ENCODE measurements at regions not wholly inside any gene's neighbourhood (a gene's known extent, or its start where the extent isn't known, plus 50 kb on each side); places are given as distances from the start of the nearest gene placed in this dataset.
"Not testable (repeated sequence)": the region's sequence is repeated elsewhere in the genome, so short reads cannot be mapped to it uniquely, and the experiment has no call there.

- ATAC-seq; H3K36me3 Mint-ChIP-seq; CTCF ChIA-PET; H3K9me3 Mint-ChIP-seq; H3K27me3 ChIP-seq (ENCODE audit: control insufficient read depth in 2 of 2, insufficient read depth in 2 of 2, low read length in 2 of 2); intact Hi-C loops (cut with micrococcal nuclease); DNase-seq; H3K27ac Mint-ChIP-seq; H3K9me3 ChIP-seq (ENCODE audit: control insufficient read depth in 2 of 3, low read length in 3 of 3); H3K27ac ChIP-seq (ENCODE audit: low read depth, low read length); H3K4me3 ChIP-seq (ENCODE audit: low read length); H3K36me3 ChIP-seq (ENCODE audit: control insufficient read depth in 2 of 3, insufficient read depth in 3 of 3, low read length in 3 of 3); POLR2A ChIA-PET; H3K27me3 Mint-ChIP-seq; H3K4me1 Mint-ChIP-seq; H3K4me3 Mint-ChIP-seq; H3K4me1 ChIP-seq (ENCODE audit: control insufficient read depth in 2 of 2, insufficient read depth in 2 of 2, low read length in 2 of 2): not testable (repeated sequence)
These were observed 844.6 kb downstream of the TTLL7 start for GRCh38 chr1:83154306-83154705.

GRCh38 chr1:83151167-83151898, 847.6 kb downstream of the TTLL7 start:
- H3K4me1 Mint-ChIP-seq; intact Hi-C loops (cut with micrococcal nuclease); CTCF ChIA-PET; H3K4me1 ChIP-seq (ENCODE audit: control insufficient read depth in 2 of 2, insufficient read depth in 2 of 2, low read length in 2 of 2); H3K27ac Mint-ChIP-seq; H3K27me3 Mint-ChIP-seq; DNase-seq; H3K36me3 ChIP-seq (ENCODE audit: control insufficient read depth in 2 of 3, insufficient read depth in 3 of 3, low read length in 3 of 3); POLR2A ChIA-PET; ATAC-seq; H3K27me3 ChIP-seq (ENCODE audit: control insufficient read depth in 2 of 2, insufficient read depth in 2 of 2, low read length in 2 of 2); H3K9me3 Mint-ChIP-seq; H3K36me3 Mint-ChIP-seq; H3K4me3 ChIP-seq (ENCODE audit: low read length); H3K9me3 ChIP-seq (ENCODE audit: control insufficient read depth in 2 of 3, low read length in 3 of 3); H3K27ac ChIP-seq (ENCODE audit: low read depth, low read length); H3K4me3 Mint-ChIP-seq: not testable (repeated sequence)

- H3K9me3 ChIP-seq (ENCODE audit: control insufficient read depth in 2 of 3, low read length in 3 of 3); H3K27me3 ChIP-seq (ENCODE audit: control insufficient read depth in 2 of 2, insufficient read depth in 2 of 2, low read length in 2 of 2); intact Hi-C loops (cut with micrococcal nuclease); H3K36me3 ChIP-seq (ENCODE audit: control insufficient read depth in 2 of 3, insufficient read depth in 3 of 3, low read length in 3 of 3); H3K4me1 Mint-ChIP-seq; H3K27ac ChIP-seq (ENCODE audit: low read depth, low read length); CTCF ChIA-PET; H3K4me3 ChIP-seq (ENCODE audit: low read length); H3K4me1 ChIP-seq (ENCODE audit: control insufficient read depth in 2 of 2, insufficient read depth in 2 of 2, low read length in 2 of 2); H3K27me3 Mint-ChIP-seq; DNase-seq; ATAC-seq; H3K4me3 Mint-ChIP-seq; POLR2A ChIA-PET; H3K36me3 Mint-ChIP-seq; H3K9me3 Mint-ChIP-seq; H3K27ac Mint-ChIP-seq: not testable (repeated sequence)
These were observed 848.5 kb downstream of the TTLL7 start for GRCh38 chr1:83150479-83150878.

- ATAC-seq; H3K27me3 Mint-ChIP-seq; H3K9me3 ChIP-seq (ENCODE audit: control insufficient read depth in 2 of 3, low read length in 3 of 3); DNase-seq; intact Hi-C loops (cut with micrococcal nuclease); H3K36me3 ChIP-seq (ENCODE audit: control insufficient read depth in 2 of 3, insufficient read depth in 3 of 3, low read length in 3 of 3); CTCF ChIA-PET; POLR2A ChIA-PET; H3K27ac Mint-ChIP-seq; H3K36me3 Mint-ChIP-seq; H3K4me1 ChIP-seq (ENCODE audit: control insufficient read depth in 2 of 2, insufficient read depth in 2 of 2, low read length in 2 of 2); H3K9me3 Mint-ChIP-seq; H3K4me3 Mint-ChIP-seq; H3K27ac ChIP-seq (ENCODE audit: low read depth, low read length); H3K4me3 ChIP-seq (ENCODE audit: low read length); H3K4me1 Mint-ChIP-seq; H3K27me3 ChIP-seq (ENCODE audit: control insufficient read depth in 2 of 2, insufficient read depth in 2 of 2, low read length in 2 of 2): not testable (repeated sequence)
These were observed 853.1 kb downstream of the TTLL7 start for GRCh38 chr1:83145820-83146219.

GRCh38 chr1:83142802-83143201, 856.1 kb downstream of the TTLL7 start:
- H3K4me1 ChIP-seq (ENCODE audit: control insufficient read depth in 2 of 2, insufficient read depth in 2 of 2, low read length in 2 of 2); H3K36me3 Mint-ChIP-seq; DNase-seq; H3K4me3 Mint-ChIP-seq; H3K27me3 ChIP-seq (ENCODE audit: control insufficient read depth in 2 of 2, insufficient read depth in 2 of 2, low read length in 2 of 2); H3K27me3 Mint-ChIP-seq; H3K4me3 ChIP-seq (ENCODE audit: low read length); H3K27ac Mint-ChIP-seq; H3K27ac ChIP-seq (ENCODE audit: low read depth, low read length); ATAC-seq; POLR2A ChIA-PET; CTCF ChIA-PET; H3K4me1 Mint-ChIP-seq; H3K36me3 ChIP-seq (ENCODE audit: control insufficient read depth in 2 of 3, insufficient read depth in 3 of 3, low read length in 3 of 3); intact Hi-C loops (cut with micrococcal nuclease); H3K9me3 ChIP-seq (ENCODE audit: control insufficient read depth in 2 of 3, low read length in 3 of 3); H3K9me3 Mint-ChIP-seq: not testable (repeated sequence)

- H3K9me3 ChIP-seq (ENCODE audit: control insufficient read depth in 2 of 3, low read length in 3 of 3); H3K27ac ChIP-seq (ENCODE audit: low read depth, low read length); POLR2A ChIA-PET; H3K4me3 ChIP-seq (ENCODE audit: low read length); H3K9me3 Mint-ChIP-seq; H3K27ac Mint-ChIP-seq; CTCF ChIA-PET; H3K36me3 Mint-ChIP-seq; DNase-seq; H3K27me3 ChIP-seq (ENCODE audit: control insufficient read depth in 2 of 2, insufficient read depth in 2 of 2, low read length in 2 of 2); H3K4me1 ChIP-seq (ENCODE audit: control insufficient read depth in 2 of 2, insufficient read depth in 2 of 2, low read length in 2 of 2); ATAC-seq; H3K4me3 Mint-ChIP-seq; H3K36me3 ChIP-seq (ENCODE audit: control insufficient read depth in 2 of 3, insufficient read depth in 3 of 3, low read length in 3 of 3); H3K27me3 Mint-ChIP-seq; H3K4me1 Mint-ChIP-seq; intact Hi-C loops (cut with micrococcal nuclease): not testable (repeated sequence)
These were observed 863.3 kb downstream of the TTLL7 start for GRCh38 chr1:83135524-83136157.

- H3K36me3 ChIP-seq (ENCODE audit: control insufficient read depth in 2 of 3, insufficient read depth in 3 of 3, low read length in 3 of 3); H3K4me3 ChIP-seq (ENCODE audit: low read length); H3K4me1 Mint-ChIP-seq; DNase-seq; H3K27me3 Mint-ChIP-seq; H3K27ac Mint-ChIP-seq; ATAC-seq; H3K27me3 ChIP-seq (ENCODE audit: control insufficient read depth in 2 of 2, insufficient read depth in 2 of 2, low read length in 2 of 2); H3K4me1 ChIP-seq (ENCODE audit: control insufficient read depth in 2 of 2, insufficient read depth in 2 of 2, low read length in 2 of 2); intact Hi-C loops (cut with micrococcal nuclease); H3K27ac ChIP-seq (ENCODE audit: low read depth, low read length); POLR2A ChIA-PET; CTCF ChIA-PET; H3K9me3 Mint-ChIP-seq; H3K9me3 ChIP-seq (ENCODE audit: control insufficient read depth in 2 of 3, low read length in 3 of 3); H3K36me3 Mint-ChIP-seq; H3K4me3 Mint-ChIP-seq: not testable (repeated sequence)
These were observed 864.5 kb downstream of the TTLL7 start for GRCh38 chr1:83134322-83135014.
